22Rv1 (cell line): ENCODE measurements at regions not wholly inside any gene's neighbourhood (a gene's known extent, or its start where the extent isn't known, plus 50 kb on each side); places are given as distances from the start of the nearest gene placed in this dataset.

ENCODE experiments used
- CTCF ChIP-seq: fragments of 450-650 bp; IDR thresholded peaks from 2 replicates; pipeline ENCODE4 v1.5.1; 2017; ENCODE audit warnings: mild to moderate bottlenecking
- ZFX ChIP-seq: fragments of 450-650 bp; IDR thresholded peaks from 2 replicates; pipeline ENCODE4 v1.6.1; 2017; ENCODE audit warnings: antibody characterized with exemption, borderline replicate concordance

GRCh38 chrX:39245024-39245423, 443.8 kb downstream of the MID1IP1 start:
- TF ChIP-seq CTCF (no peak), ZFX (no peak)
